HUES64 (cell line): ENCODE measurements at regions not wholly inside any gene's neighbourhood (a gene's known extent, or its start where the extent isn't known, plus 50 kb on each side); places are given as distances from the start of the nearest gene placed in this dataset.

Source experiments
- H3K27ac ChIP-seq: 2 replicates; pipeline ENCODE4 v1.7.0; 2013; ENCODE audit warnings: low read depth, low read length, inconsistent platforms
- H3K27me3 ChIP-seq: 2 replicates; pipeline ENCODE4 v1.6.1; 2013; ENCODE audit warnings: mild to moderate bottlenecking, low read length; ENCODE audit not compliant: insufficient read depth
- H3K36me3 ChIP-seq: 2 replicates; pipeline ENCODE4 v1.6.1; 2013; ENCODE audit warnings: mild to moderate bottlenecking, low read length; ENCODE audit not compliant: insufficient read depth
- H3K4me1 ChIP-seq: 2 replicates; pipeline ENCODE4 v1.6.1; 2013; ENCODE audit warnings: mild to moderate bottlenecking, low read length, moderate library complexity; ENCODE audit not compliant: insufficient read depth
- H3K4me3 ChIP-seq: 2 replicates; pipeline ENCODE4 v1.5.1; 2013; ENCODE audit warnings: mild to moderate bottlenecking, low read length, moderate library complexity
- H3K9ac ChIP-seq: 2 replicates; pipeline ENCODE4 v1.6.1; 2013; ENCODE audit warnings: mild to moderate bottlenecking, low read depth, low read length
- H3K9me3 ChIP-seq: 2 replicates; pipeline ENCODE4 v1.6.1; 2013; ENCODE audit warnings: low read depth, low read length; ENCODE audit not compliant: insufficient read depth
- WGBS: fragments of 150-250, 120-280 bp; methylation state at CpG from one replicate; pipeline ENCODE4 v1.1.7; 2013; ENCODE audit warnings: missing lambda C conversion rate; 5-methylcytosine and 5-hydroxymethylcytosine counted together

- H3K27ac ChIP-seq = no peak overlapping the region
- H3K4me3 ChIP-seq = no peak overlapping the region
- peaks cover 21% of the 10 kb centered on the region for H3K4me1 ChIP-seq
- no peaks in the 10 kb centered on the region for H3K27me3 ChIP-seq
- WGBS = no CpG with 5 or more reads among the region's 1 CpG
- H3K36me3 ChIP-seq = no peaks in the 10 kb centered on the region
- H3K9ac ChIP-seq = no peak overlapping the region
- H3K9me3 ChIP-seq = no peaks in the 10 kb centered on the region
Observed at GRCh38 chr7:25427721-25428120, 199.4 kb upstream of the NPVF start.

DNA sequence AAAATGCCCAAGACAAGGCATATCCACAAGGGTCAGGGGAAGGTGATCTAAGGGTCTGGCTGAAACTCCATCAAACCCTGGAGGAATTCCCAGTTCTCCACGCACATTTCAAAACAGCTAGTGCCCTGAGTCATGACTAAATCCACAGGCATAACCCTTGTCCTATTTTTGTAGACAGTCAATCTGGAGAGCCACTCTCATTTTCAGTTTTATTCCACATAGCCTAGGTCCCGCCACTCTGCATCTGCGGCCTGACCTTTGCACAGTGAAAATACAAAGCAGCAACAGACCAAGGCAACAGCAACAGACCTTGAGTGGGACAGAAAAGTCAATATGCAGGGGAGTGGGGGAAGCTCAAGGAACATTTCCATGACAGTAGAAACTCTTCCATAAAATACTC, 201.4 kb upstream of the NPVF start:
- H3K27me3 ChIP-seq = no peaks in the 10 kb centered on the region
- WGBS = 92% methylated on average over 3 of the region's 3 CpGs
- no peaks in the 10 kb centered on the region for H3K9me3 ChIP-seq
- H3K4me1 ChIP-seq = peaks cover 10% of the 10 kb centered on the region
- H3K27ac ChIP-seq = no peak overlapping the region
- no peak overlapping the region for H3K9ac ChIP-seq
- H3K4me3 ChIP-seq = no peak overlapping the region
- H3K36me3 ChIP-seq = no peaks in the 10 kb centered on the region

- Histone ChIP-seq H3K27ac (no peak overlapping the region), H3K9ac (no peak overlapping the region), H3K4me1 (peaks cover 7% of the 10 kb centered on the region; the same call in 1 of the 2 replicates), H3K27me3 (no peaks in the 10 kb centered on the region), H3K36me3 (no peaks in the 10 kb centered on the region), H3K9me3 (no peaks in the 10 kb centered on the region), H3K4me3 (no peak overlapping the region)
- whole genome bisulfite sequencing = 87% methylated on average over 9 of the region's 9 CpGs
Observed at GRCh38 chr7:25430200-25430931, 202.1 kb upstream of the NPVF start.

DNA sequence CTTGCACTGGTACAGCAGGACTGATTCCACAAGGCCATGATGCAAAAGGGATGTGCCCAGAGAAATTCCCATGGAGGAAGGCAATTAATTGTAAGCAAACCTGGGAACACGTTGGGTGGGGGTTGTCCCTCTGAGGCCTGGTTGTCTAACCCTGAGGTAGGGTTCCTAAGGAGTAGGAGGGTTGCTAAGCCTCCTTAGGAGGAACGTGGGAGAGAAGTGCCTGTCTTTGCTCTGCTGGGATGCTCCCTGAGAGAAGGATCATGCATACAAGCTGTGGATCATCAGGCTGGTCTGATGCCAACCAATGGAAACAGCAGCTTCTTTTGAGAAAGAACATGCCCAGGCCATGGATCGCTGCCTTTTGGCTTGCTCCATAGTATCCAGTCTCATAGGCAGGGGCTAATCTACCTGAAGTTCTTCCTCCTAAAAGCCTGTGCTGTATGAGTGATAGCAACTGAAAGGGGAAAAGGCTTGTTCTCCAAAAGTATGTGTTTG, 203.7 kb upstream of the NPVF start:
- H3K4me3 ChIP-seq = no peak overlapping the region
- peaks cover 7% of the 10 kb centered on the region; the same call in 1 of the 2 replicates for H3K4me1 ChIP-seq
- WGBS = 86% methylated on average over 3 of the region's 3 CpGs
- no peak overlapping the region for H3K9ac ChIP-seq
- H3K9me3 ChIP-seq = no peaks in the 10 kb centered on the region
- H3K27me3 ChIP-seq = no peaks in the 10 kb centered on the region
- no peaks in the 10 kb centered on the region for H3K36me3 ChIP-seq
- H3K27ac ChIP-seq = no peak overlapping the region

DNA sequence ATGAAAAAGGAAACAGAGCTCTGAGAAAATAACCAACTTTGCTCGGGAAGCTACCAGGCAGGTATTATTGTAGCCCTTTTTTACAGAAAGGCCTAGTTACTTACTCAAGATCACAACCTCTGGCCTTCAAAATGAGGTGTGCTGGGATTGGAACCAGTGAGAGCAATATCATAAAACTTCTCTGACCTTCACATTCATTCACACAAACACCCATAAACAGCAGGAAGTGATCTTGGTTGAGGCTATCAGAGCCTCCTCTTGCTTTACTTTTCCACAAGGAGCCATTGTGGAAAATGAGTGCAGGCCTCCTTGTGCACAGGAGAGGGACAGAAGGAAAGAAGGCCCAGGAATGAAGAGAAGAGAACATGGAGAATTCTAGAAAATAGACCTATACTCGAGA, 204.5 kb upstream of the NPVF start:
- H3K4me1 ChIP-seq = peaks cover 7% of the 10 kb centered on the region; the same call in 1 of the 2 replicates
- no peak overlapping the region for H3K4me3 ChIP-seq
- H3K27ac ChIP-seq = no peak overlapping the region
- WGBS = 81% methylated on average over 2 of the region's 2 CpGs
- no peaks in the 10 kb centered on the region for H3K9me3 ChIP-seq
- no peaks in the 10 kb centered on the region for H3K27me3 ChIP-seq
- H3K36me3 ChIP-seq = no peaks in the 10 kb centered on the region
- H3K9ac ChIP-seq = no peak overlapping the region

GRCh38 chr7:25436413-25436812, 208.1 kb upstream of the NPVF start:
- H3K9me3 ChIP-seq = peaks cover 12% of the 10 kb centered on the region
- no peak overlapping the region for H3K4me3 ChIP-seq
- WGBS = 100% methylated on average over 2 of the region's 3 CpGs
- no peaks in the 10 kb centered on the region for H3K4me1 ChIP-seq
- no peak overlapping the region for H3K27ac ChIP-seq
- no peak overlapping the region for H3K9ac ChIP-seq
- no peaks in the 10 kb centered on the region for H3K27me3 ChIP-seq
- no peaks in the 10 kb centered on the region for H3K36me3 ChIP-seq

DNA sequence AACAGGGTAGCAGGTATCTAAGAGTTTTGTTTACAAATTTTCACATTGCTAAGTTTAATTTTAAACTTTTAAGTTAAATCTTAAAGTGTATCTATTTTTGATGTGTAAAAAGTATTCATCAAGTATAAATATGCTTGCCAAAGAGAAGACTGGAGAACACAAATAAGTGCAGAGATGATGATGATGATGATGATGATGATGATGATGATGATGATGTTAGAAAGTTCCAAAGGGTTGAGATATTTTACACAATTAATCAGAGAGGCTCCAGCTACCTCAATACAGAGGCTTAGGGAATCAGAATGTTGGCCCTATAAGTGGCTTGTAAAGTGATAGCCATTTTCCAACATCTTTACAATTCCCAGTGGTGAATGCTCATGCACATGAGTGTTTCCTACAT, 209.0 kb upstream of the NPVF start:
- Histone ChIP-seq H3K27me3 (no peaks in the 10 kb centered on the region), H3K9ac (no peak overlapping the region), H3K36me3 (no peaks in the 10 kb centered on the region), H3K4me3 (no peak overlapping the region), H3K4me1 (no peaks in the 10 kb centered on the region), H3K9me3 (peaks cover 18% of the 10 kb centered on the region), H3K27ac (no peak overlapping the region)

GRCh38 chr7:25444991-25445390, 216.7 kb upstream of the NPVF start:
- Histone ChIP-seq H3K9ac (no peak overlapping the region), H3K4me3 (no peak overlapping the region), H3K4me1 (no peaks in the 10 kb centered on the region), H3K9me3 (peaks cover 27% of the 10 kb centered on the region), H3K36me3 (no peaks in the 10 kb centered on the region), H3K27ac (no peak overlapping the region), H3K27me3 (no peaks in the 10 kb centered on the region)
- 86% methylated on average over 1 of the region's 1 CpG for WGBS

GRCh38 chr7:25448301-25448700, 220.0 kb upstream of the NPVF start:
- 98% methylated on average over 2 of the region's 2 CpGs for WGBS

DNA sequence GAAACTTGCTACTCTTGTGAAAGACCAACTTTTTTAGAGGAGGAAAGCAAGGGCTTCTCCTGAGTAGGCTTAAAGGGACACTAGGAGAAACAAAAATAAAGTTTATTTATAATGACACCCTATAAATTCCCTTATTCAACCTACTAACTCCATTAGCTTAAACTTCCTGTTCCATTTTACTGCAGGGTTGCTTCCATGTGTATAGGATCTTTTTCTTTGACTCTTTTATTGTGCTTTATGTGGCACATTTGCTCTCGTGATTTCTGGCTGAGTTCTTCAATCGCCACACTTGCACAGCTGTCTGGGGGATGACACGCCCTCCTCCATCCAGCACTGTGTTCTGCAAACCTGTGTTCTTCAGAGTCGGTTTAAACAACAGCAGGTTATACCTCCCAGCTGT, 225.7 kb upstream of the NPVF start:
- H3K4me1 ChIP-seq = no peaks in the 10 kb centered on the region
- no peak overlapping the region for H3K9ac ChIP-seq
- H3K9me3 ChIP-seq = no peaks in the 10 kb centered on the region
- 91% methylated on average over 4 of the region's 4 CpGs for WGBS
- H3K27ac ChIP-seq = no peak overlapping the region
- H3K27me3 ChIP-seq = no peaks in the 10 kb centered on the region
- H3K4me3 ChIP-seq = no peak overlapping the region
- H3K36me3 ChIP-seq = no peaks in the 10 kb centered on the region

More at GRCh38 chr7:25448301-25448700, 220.0 kb upstream of the NPVF start:
- no peaks in the 10 kb centered on the region for H3K4me1 ChIP-seq
- no peaks in the 10 kb centered on the region for H3K27me3 ChIP-seq
- H3K36me3 ChIP-seq = no peaks in the 10 kb centered on the region
- no peak overlapping the region for H3K27ac ChIP-seq
- H3K4me3 ChIP-seq = no peak overlapping the region
- H3K9ac ChIP-seq = no peak overlapping the region
- peaks cover 17% of the 10 kb centered on the region; the same call in 1 of the 2 replicates for H3K9me3 ChIP-seq

DNA sequence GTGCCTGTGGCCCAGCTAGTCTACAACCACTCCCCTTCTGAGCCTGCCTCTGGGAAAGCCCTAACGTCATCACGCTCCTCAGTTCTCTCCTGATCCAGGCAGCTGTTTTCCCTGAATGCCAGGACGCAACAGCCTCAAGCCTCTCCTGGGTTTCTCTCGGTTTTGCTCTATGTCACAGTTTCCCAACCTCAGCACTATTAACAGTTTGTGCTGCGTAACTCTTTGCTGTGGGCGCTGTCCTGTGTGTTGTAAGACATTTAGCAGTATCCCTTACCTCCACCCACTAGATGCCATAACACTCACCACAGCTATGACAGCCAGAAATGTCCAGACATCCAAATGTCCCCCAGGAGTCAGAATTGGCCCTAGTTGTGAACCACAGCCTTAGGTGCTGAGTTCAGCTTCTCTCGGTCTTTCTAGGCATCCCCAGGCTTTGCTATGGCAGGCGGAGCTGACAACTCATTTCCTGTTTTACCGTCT, 226.3 kb upstream of the NPVF start:
- 89% methylated on average over 9 of the region's 9 CpGs for WGBS
- Histone ChIP-seq H3K36me3 (no peaks in the 10 kb centered on the region), H3K4me1 (no peaks in the 10 kb centered on the region), H3K4me3 (no peak overlapping the region), H3K27me3 (no peaks in the 10 kb centered on the region), H3K9me3 (no peaks in the 10 kb centered on the region), H3K27ac (no peak overlapping the region), H3K9ac (no peak overlapping the region)
